ENCODE measurements at regions not wholly inside any gene's neighbourhood (a gene's known extent, or its start where the extent isn't known, plus 50 kb on each side); places are given as distances from the start of the nearest gene placed in this dataset.

- no peaks in the 10 kb centered on the region for H3K27me3 Mint-ChIP-seq
- H3K4me1 Mint-ChIP-seq (ENCODE audit: low read depth) = no peaks in the 10 kb centered on the region
- no peaks in the 10 kb centered on the region for H3K36me3 Mint-ChIP-seq (ENCODE audit: insufficient read depth)
- H3K4me3 Mint-ChIP-seq (ENCODE audit: low read depth) = no peak overlapping the region
- TF ChIP-seq CTCF (IDR thresholded peaks at IDR 0.05; ENCODE audit: unreplicated experiment) = no peak
- no peak for DNase-seq (ENCODE audit: low spot score, unreplicated experiment)
- H3K9me3 Mint-ChIP-seq (ENCODE audit: low read depth) = no peaks in the 10 kb centered on the region
- H3K27ac Mint-ChIP-seq = no peak overlapping the region
Measured at GRCh38 chr2:228373191-228373590, 191.7 kb upstream of the SPHKAP start.

GRCh38 chr2:228372212-228372611 lies 190.7 kb upstream of the SPHKAP start:
- Mint-ChIP-seq H3K4me3 (ENCODE audit: low read depth) (no peak overlapping the region), H3K4me1 (ENCODE audit: low read depth) (no peaks in the 10 kb centered on the region), H3K27ac (no peak overlapping the region), H3K27me3 (no peaks in the 10 kb centered on the region), H3K36me3 (ENCODE audit: insufficient read depth) (no peaks in the 10 kb centered on the region), H3K9me3 (ENCODE audit: low read depth) (no peaks in the 10 kb centered on the region)
- DNase-seq (ENCODE audit: low spot score, unreplicated experiment) = no peak
- TF ChIP-seq CTCF (IDR thresholded peaks at IDR 0.05; ENCODE audit: unreplicated experiment) = no peak

- TF ChIP-seq CTCF (IDR thresholded peaks at IDR 0.05; ENCODE audit: unreplicated experiment) = no peak
- Mint-ChIP-seq H3K4me1 (ENCODE audit: low read depth) (peaks cover 2% of the 10 kb centered on the region), H3K27ac (no peak overlapping the region), H3K4me3 (ENCODE audit: low read depth) (no peak overlapping the region), H3K27me3 (no peaks in the 10 kb centered on the region), H3K36me3 (ENCODE audit: insufficient read depth) (no peaks in the 10 kb centered on the region), H3K9me3 (ENCODE audit: low read depth) (no peaks in the 10 kb centered on the region)
- no peak for DNase-seq (ENCODE audit: low spot score, unreplicated experiment)
Measured at GRCh38 chr2:228369400-228370031, 188.0 kb upstream of the SPHKAP start.

- Mint-ChIP-seq H3K27me3 (no peaks in the 10 kb centered on the region), H3K27ac (no peak overlapping the region), H3K36me3 (ENCODE audit: insufficient read depth) (no peaks in the 10 kb centered on the region), H3K4me3 (ENCODE audit: low read depth) (no peak overlapping the region), H3K9me3 (ENCODE audit: low read depth) (no peaks in the 10 kb centered on the region), H3K4me1 (ENCODE audit: low read depth) (peaks cover 3% of the 10 kb centered on the region)
- TF ChIP-seq CTCF (IDR thresholded peaks at IDR 0.05; ENCODE audit: unreplicated experiment) = no peak
- DNase-seq (ENCODE audit: low spot score, unreplicated experiment) = no peak
Measured at GRCh38 chr2:228367356-228367755, 185.9 kb upstream of the SPHKAP start.

GRCh38 chr2:228359473-228359872 lies 178.0 kb upstream of the SPHKAP start:
- H3K4me3 Mint-ChIP-seq (ENCODE audit: low read depth) = no peak overlapping the region
- no peaks in the 10 kb centered on the region for H3K27me3 Mint-ChIP-seq
- H3K36me3 Mint-ChIP-seq (ENCODE audit: insufficient read depth) = no peaks in the 10 kb centered on the region
- DNase-seq (ENCODE audit: low spot score, unreplicated experiment) = no peak
- H3K27ac Mint-ChIP-seq = no peak overlapping the region
- peaks cover under 1% of the 10 kb centered on the region for H3K4me1 Mint-ChIP-seq (ENCODE audit: low read depth)
- H3K9me3 Mint-ChIP-seq (ENCODE audit: low read depth) = no peaks in the 10 kb centered on the region
- TF ChIP-seq CTCF (IDR thresholded peaks at IDR 0.05; ENCODE audit: unreplicated experiment) = no peak

Data from progenitor cell of endocrine pancreas (in vitro differentiated cells).